Gastroesophageal sphincter (tissue), 4 donors: ENCODE measurements at regions not wholly inside any gene's neighbourhood (a gene's known extent, or its start where the extent isn't known, plus 50 kb on each side); places are given as distances from the start of the nearest gene placed in this dataset.

Experiments used
- ATAC-seq: fragments of 150-250 bp; one replicate; pipeline ENCODE4 v1.9.1; 2016; ENCODE audit warnings: mild to moderate bottlenecking, moderate library complexity
- H3K27ac ChIP-seq, 4 donors: fragments of 200-600 bp; sonication (generic) in 3 of 4; 1 replicate in 3 of 4; 2 replicates in 1 of 4; pipeline ENCODE4 v1.5.1; 2016 to 2019
- H3K27me3 ChIP-seq: fragments of 200-600 bp; sonication (generic); one replicate; pipeline ENCODE4 v1.5.1; 2019
- H3K36me3 ChIP-seq, 2 donors: fragments of 200-600 bp; sonication (generic); one replicate each; pipeline ENCODE4 v1.5.1; 2019; ENCODE audit warnings: control low read depth in 1 of 2
- H3K4me1 ChIP-seq, 3 donors: fragments of 200-600 bp; sonication (generic); 1 replicate in 2 of 3; 2 replicates in 1 of 3; pipeline ENCODE4 v1.5.1; 2016 to 2019; ENCODE audit warnings: control low read depth in 2 of 3
- H3K4me3 ChIP-seq, 2 donors: fragments of 200-600 bp; sonication (generic); one replicate each; pipeline ENCODE4 v1.5.1; 2019; ENCODE audit warnings: mild to moderate bottlenecking in 1 of 2, moderate library complexity in 1 of 2
- H3K9me3 ChIP-seq, 3 donors: fragments of 200-600 bp; sonication (generic); one replicate each; pipeline ENCODE4 v1.5.1; 2017 to 2019; ENCODE audit warnings: control low read depth in 2 of 3
- EP300 ChIP-seq: sonication (generic); formaldehyde crosslinking; IDR thresholded peaks from one replicate; pipeline ENCODE4 v1.6.1; 2017; ENCODE audit warnings: antibody characterized with exemption, mild to moderate bottlenecking
- POLR2A ChIP-seq, 2 donors: fragments of 450-650 bp; IDR thresholded peaks; one replicate each; pipeline ENCODE4 v1.6.1; 2017; ENCODE audit warnings: antibody characterized with exemption in 2 of 2, mild to moderate bottlenecking in 2 of 2, moderate library complexity in 1 of 2
- POLR2AphosphoS5 ChIP-seq: sonication (generic); formaldehyde crosslinking; IDR thresholded peaks from one replicate; pipeline ENCODE4 v1.6.1; 2017; ENCODE audit warnings: antibody characterized with exemption
- WGBS, 2 donors: methylation state at CpG; one replicate each; pipeline ENCODE4 v1.1.5; 2018; ENCODE audit warnings: low coverage in 1 of 2; 5-methylcytosine and 5-hydroxymethylcytosine counted together
- TF ChIP-seq, protein P1 (sequence below), 4 experiments: fragments of 200-600 bp in 2 of 4; fragments of 450-650 bp in 2 of 4; sonication (generic) in 1 of 4; IDR thresholded peaks; one replicate each; pipeline ENCODE4 v1.5.1; 2017 to 2019; ENCODE audit warnings: antibody characterized with exemption in 4 of 4, mild to moderate bottlenecking in 2 of 4, moderate library complexity in 2 of 4

DNA sequence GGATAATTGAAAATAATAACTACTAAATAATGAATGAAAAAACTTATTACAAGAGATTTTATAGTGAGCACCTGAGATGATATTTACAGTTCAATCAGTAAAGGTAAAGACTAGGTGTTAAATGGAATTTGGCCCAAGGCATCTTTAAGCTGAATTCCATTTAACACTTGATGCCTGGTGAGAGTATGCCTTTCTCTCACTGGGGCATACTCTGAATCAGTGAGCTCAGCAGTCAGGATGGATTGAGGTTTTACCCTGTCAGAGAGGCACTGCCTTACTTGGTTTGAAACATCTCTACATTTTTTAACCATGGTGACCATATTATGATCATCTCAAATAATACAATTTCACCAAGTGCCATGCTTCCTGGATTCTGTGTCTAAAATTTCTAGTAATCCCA is 1416.3 kb downstream of the MAT2B start:
- Histone ChIP-seq H3K27ac (no peak overlapping the region), H3K9me3 (peaks cover 0 to 43% (median 0%) of the 10 kb centered on the region in 3 donors), H3K36me3 (no peaks in the 10 kb centered on the region), H3K4me1 (no peaks in the 10 kb centered on the region), H3K27me3 (no peaks in the 10 kb centered on the region), H3K4me3 (no peak overlapping the region)
- TF ChIP-seq EP300 (no peak), POLR2AphosphoS5 (no peak), POLR2A (IDR thresholded peaks at IDR 0.05) (no peak)
- TF ChIP-seq, protein P1, sequence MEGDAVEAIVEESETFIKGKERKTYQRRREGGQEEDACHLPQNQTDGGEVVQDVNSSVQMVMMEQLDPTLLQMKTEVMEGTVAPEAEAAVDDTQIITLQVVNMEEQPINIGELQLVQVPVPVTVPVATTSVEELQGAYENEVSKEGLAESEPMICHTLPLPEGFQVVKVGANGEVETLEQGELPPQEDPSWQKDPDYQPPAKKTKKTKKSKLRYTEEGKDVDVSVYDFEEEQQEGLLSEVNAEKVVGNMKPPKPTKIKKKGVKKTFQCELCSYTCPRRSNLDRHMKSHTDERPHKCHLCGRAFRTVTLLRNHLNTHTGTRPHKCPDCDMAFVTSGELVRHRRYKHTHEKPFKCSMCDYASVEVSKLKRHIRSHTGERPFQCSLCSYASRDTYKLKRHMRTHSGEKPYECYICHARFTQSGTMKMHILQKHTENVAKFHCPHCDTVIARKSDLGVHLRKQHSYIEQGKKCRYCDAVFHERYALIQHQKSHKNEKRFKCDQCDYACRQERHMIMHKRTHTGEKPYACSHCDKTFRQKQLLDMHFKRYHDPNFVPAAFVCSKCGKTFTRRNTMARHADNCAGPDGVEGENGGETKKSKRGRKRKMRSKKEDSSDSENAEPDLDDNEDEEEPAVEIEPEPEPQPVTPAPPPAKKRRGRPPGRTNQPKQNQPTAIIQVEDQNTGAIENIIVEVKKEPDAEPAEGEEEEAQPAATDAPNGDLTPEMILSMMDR (IDR thresholded peaks at IDR 0.05), result no peak
- ATAC-seq, result no peak

DNA sequence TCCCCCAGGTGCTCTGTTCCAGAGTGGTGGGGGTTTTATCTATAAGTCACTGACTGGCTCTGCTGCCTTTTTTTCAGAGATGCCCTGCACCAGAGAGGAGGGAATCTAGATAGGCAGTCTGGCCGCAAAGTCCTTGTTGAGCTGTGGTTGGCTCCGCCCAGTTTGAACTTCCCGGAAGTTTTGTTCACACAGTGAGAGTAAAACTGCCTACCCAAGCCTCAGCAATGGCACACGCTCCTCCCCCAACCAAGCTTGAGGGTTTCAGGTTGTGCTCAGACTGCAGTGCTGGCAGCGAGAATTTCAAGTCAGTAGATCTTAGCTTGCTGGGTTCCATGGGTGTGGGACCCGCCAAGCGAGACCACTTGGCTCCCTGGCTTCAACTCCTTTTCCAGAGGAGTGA is 1428.6 kb downstream of the MAT2B start:
- H3K4me1 ChIP-seq, result no peaks in the 10 kb centered on the region
- ATAC-seq, result no peak
- no peaks in the 10 kb centered on the region for H3K27me3 ChIP-seq
- TF ChIP-seq, protein P1 (IDR thresholded peaks at IDR 0.05), result no peak
- TF ChIP-seq POLR2AphosphoS5 (no peak), POLR2A (IDR thresholded peaks at IDR 0.05) (no peak), EP300 (no peak)
- no peak overlapping the region for H3K4me3 ChIP-seq
- H3K27ac ChIP-seq, result no peak overlapping the region
- H3K36me3 ChIP-seq, result no peaks in the 10 kb centered on the region
- peaks cover 0 to 4% (median 0%) of the 10 kb centered on the region in 3 donors for H3K9me3 ChIP-seq
- whole genome bisulfite sequencing, 2 donors, result 100% methylated on average over 2 of the region's 7 CpGs; no CpG with 5 or more reads in 1 of the 2 donors

GRCh38 chr5:164934561-164934960 is 1429.1 kb downstream of the MAT2B start:
- Histone ChIP-seq H3K36me3 (no peaks in the 10 kb centered on the region), H3K4me3 (no peak overlapping the region), H3K27me3 (no peaks in the 10 kb centered on the region), H3K27ac (no peak overlapping the region), H3K4me1 (no peaks in the 10 kb centered on the region), H3K9me3 (no peaks in the 10 kb centered on the region)
- no peak for ATAC-seq
- TF ChIP-seq POLR2AphosphoS5 (no peak), EP300 (no peak), POLR2A (IDR thresholded peaks at IDR 0.05) (no peak)
- TF ChIP-seq, protein P1 (IDR thresholded peaks at IDR 0.05), result no peak
- 77 to 82% methylated on average over 4 to 5 of the region's 7 CpGs for WGBS, 2 donors

- TF ChIP-seq, protein P1 (IDR thresholded peaks at IDR 0.05), result no peak
- no peak for TF ChIP-seq EP300
- TF ChIP-seq POLR2A (IDR thresholded peaks at IDR 0.05), result no peak
- TF ChIP-seq POLR2AphosphoS5, result no peak
- Histone ChIP-seq H3K9me3 (no peaks in the 10 kb centered on the region), H3K27me3 (no peaks in the 10 kb centered on the region), H3K4me3 (no peak overlapping the region), H3K36me3 (no peaks in the 10 kb centered on the region), H3K4me1 (peaks cover 0 to 4% (median 0%) of the 10 kb centered on the region in 3 donors), H3K27ac (no peak overlapping the region)
- no peak for ATAC-seq
- WGBS, 2 donors, result 7 to 22% methylated on average over 4 of the region's 4 CpGs
These were observed 1435.7 kb downstream of the MAT2B start for GRCh38 chr5:164941132-164941531.

GRCh38 chr5:164950927-164951326 is 1445.5 kb downstream of the MAT2B start:
- Histone ChIP-seq H3K4me1 (no peaks in the 10 kb centered on the region), H3K27me3 (no peaks in the 10 kb centered on the region), H3K36me3 (no peaks in the 10 kb centered on the region), H3K4me3 (no peak overlapping the region), H3K27ac (no peak overlapping the region), H3K9me3 (no peaks in the 10 kb centered on the region)
- 87 to 89% methylated on average over 3 of the region's 3 CpGs for WGBS, 2 donors
- no peak for ATAC-seq
- TF ChIP-seq POLR2AphosphoS5 (no peak), POLR2A (IDR thresholded peaks at IDR 0.05) (no peak)
- TF ChIP-seq, protein P1 (IDR thresholded peaks at IDR 0.05), result no peak
